ENCODE measurements at regions not wholly inside any gene's neighbourhood (a gene's known extent, or its start where the extent isn't known, plus 50 kb on each side); places are given as distances from the start of the nearest gene placed in this dataset.
A peak's percentile ranks its signal among the peaks of the same experiment; 100 is the strongest.

GRCh38 chr3:124281453-124282316, 289.8 kb upstream of the ROPN1 start:
- TF ChIP-seq, protein P1, sequence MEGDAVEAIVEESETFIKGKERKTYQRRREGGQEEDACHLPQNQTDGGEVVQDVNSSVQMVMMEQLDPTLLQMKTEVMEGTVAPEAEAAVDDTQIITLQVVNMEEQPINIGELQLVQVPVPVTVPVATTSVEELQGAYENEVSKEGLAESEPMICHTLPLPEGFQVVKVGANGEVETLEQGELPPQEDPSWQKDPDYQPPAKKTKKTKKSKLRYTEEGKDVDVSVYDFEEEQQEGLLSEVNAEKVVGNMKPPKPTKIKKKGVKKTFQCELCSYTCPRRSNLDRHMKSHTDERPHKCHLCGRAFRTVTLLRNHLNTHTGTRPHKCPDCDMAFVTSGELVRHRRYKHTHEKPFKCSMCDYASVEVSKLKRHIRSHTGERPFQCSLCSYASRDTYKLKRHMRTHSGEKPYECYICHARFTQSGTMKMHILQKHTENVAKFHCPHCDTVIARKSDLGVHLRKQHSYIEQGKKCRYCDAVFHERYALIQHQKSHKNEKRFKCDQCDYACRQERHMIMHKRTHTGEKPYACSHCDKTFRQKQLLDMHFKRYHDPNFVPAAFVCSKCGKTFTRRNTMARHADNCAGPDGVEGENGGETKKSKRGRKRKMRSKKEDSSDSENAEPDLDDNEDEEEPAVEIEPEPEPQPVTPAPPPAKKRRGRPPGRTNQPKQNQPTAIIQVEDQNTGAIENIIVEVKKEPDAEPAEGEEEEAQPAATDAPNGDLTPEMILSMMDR (conservative IDR thresholded peaks at IDR 0.05) = peak; percentile 81
- TF ChIP-seq ZFX (IDR thresholded peaks at IDR 0.05) = no peak
